Loucy (cell line): ENCODE measurements at regions not wholly inside any gene's neighbourhood (a gene's known extent, or its start where the extent isn't known, plus 50 kb on each side); places are given as distances from the start of the nearest gene placed in this dataset.

Source experiments
- EZH2phosphoT487 ChIP-seq: fragments of 200-600 bp; IDR thresholded peaks from 2 replicates; pipeline ENCODE4 v1.6.1; 2018; ENCODE audit warnings: antibody characterized with exemption, mild to moderate bottlenecking, moderate library complexity, borderline replicate concordance
- TF ChIP-seq, protein P1 (sequence below): fragments of 200-600 bp; sonication (generic); conservative IDR thresholded peaks from 2 replicates; pipeline ENCODE4 v1.5.1; 2014; ENCODE audit warnings: mild to moderate bottlenecking, antibody characterized with exemption, low read length

DNA sequence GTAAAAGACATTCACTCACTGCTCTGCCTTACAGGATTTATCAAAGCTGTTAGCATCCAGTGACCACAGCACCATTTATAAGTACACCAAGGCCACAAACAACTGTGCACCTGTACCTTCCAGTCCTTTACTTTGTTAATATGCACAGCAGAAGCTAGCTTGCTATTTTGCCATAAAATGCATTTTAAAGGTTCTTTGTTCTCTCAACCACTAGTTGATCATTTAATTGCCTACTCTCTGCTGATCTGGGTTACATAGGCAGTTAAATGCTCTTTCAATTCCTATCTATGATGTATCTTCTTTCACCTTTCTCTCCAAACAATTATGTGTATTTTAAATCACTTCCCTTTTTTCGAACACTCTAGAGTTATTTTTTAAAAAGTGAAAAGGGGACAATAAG lies 126.4 kb downstream of the SIPA1L2 start:
- TF ChIP-seq, protein P1, sequence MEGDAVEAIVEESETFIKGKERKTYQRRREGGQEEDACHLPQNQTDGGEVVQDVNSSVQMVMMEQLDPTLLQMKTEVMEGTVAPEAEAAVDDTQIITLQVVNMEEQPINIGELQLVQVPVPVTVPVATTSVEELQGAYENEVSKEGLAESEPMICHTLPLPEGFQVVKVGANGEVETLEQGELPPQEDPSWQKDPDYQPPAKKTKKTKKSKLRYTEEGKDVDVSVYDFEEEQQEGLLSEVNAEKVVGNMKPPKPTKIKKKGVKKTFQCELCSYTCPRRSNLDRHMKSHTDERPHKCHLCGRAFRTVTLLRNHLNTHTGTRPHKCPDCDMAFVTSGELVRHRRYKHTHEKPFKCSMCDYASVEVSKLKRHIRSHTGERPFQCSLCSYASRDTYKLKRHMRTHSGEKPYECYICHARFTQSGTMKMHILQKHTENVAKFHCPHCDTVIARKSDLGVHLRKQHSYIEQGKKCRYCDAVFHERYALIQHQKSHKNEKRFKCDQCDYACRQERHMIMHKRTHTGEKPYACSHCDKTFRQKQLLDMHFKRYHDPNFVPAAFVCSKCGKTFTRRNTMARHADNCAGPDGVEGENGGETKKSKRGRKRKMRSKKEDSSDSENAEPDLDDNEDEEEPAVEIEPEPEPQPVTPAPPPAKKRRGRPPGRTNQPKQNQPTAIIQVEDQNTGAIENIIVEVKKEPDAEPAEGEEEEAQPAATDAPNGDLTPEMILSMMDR = no peak
- no peak for TF ChIP-seq EZH2phosphoT487
